ENCODE measurements at regions not wholly inside any gene's neighbourhood (a gene's known extent, or its start where the extent isn't known, plus 50 kb on each side); places are given as distances from the start of the nearest gene placed in this dataset.
"Not testable (repeated sequence)": the region's sequence is repeated elsewhere in the genome, so short reads cannot be mapped to it uniquely, and the experiment has no call there.

DNA sequence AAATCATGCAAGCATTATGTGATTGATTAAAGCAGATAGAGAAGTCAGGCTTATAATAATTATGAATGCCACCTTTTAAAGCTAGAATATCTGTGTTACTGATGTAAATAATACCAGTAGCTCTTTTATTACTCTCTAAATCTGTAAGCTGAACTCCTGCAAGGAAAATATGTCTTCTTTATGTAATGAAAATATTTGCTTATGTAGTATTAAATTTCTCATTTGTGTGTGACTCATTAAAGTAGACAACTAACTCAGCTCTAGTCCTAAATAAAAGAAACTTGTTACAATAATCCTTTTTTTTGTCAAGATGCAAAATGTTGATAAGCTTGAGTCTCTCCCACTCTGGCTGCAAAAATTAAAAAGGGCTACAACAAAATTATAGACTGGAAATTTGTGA is 137.7 kb upstream of the FAT1 start:
- Mint-ChIP-seq H3K27ac (no peak overlapping the region), H3K4me3 (no peak overlapping the region), H3K27me3 (no peaks in the 10 kb centered on the region), H3K36me3 (ENCODE audit: low read depth) (no peaks in the 10 kb centered on the region), H3K4me1 (ENCODE audit: low read depth) (no peaks in the 10 kb centered on the region), H3K9me3 (peaks cover 3% of the 10 kb centered on the region)
- ChIA-PET POLR2A (no interaction called here), CTCF (no interaction called here)
- Histone ChIP-seq H3K9me3 (ENCODE audit: control insufficient read depth in 1 of 2, insufficient read depth in 1 of 2, low read length in 2 of 2) (no peaks in the 10 kb centered on the region), H3K4me1 (ENCODE audit: insufficient read depth, low read length) (no peaks in the 10 kb centered on the region), H3K4me3 (ENCODE audit: low read length) (no peak overlapping the region), H3K36me3 (ENCODE audit: insufficient read depth, low read length) (no peaks in the 10 kb centered on the region), H3K27ac (ENCODE audit: low read depth in 1 of 2, low read length in 2 of 2) (no peak overlapping the region), H3K27me3 (ENCODE audit: control insufficient read depth in 1 of 2, insufficient read depth in 2 of 2, low read length in 2 of 2) (no peaks in the 10 kb centered on the region)
- DNase-seq (no peak), ATAC-seq (ENCODE audit: poor library complexity) (no peak)
- intact Hi-C loops (cut with DNase I, micrococcal nuclease): no loop called here
- TF ChIP-seq, protein P1, sequence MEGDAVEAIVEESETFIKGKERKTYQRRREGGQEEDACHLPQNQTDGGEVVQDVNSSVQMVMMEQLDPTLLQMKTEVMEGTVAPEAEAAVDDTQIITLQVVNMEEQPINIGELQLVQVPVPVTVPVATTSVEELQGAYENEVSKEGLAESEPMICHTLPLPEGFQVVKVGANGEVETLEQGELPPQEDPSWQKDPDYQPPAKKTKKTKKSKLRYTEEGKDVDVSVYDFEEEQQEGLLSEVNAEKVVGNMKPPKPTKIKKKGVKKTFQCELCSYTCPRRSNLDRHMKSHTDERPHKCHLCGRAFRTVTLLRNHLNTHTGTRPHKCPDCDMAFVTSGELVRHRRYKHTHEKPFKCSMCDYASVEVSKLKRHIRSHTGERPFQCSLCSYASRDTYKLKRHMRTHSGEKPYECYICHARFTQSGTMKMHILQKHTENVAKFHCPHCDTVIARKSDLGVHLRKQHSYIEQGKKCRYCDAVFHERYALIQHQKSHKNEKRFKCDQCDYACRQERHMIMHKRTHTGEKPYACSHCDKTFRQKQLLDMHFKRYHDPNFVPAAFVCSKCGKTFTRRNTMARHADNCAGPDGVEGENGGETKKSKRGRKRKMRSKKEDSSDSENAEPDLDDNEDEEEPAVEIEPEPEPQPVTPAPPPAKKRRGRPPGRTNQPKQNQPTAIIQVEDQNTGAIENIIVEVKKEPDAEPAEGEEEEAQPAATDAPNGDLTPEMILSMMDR (IDR thresholded peaks at IDR 0.05): no peak

DNA sequence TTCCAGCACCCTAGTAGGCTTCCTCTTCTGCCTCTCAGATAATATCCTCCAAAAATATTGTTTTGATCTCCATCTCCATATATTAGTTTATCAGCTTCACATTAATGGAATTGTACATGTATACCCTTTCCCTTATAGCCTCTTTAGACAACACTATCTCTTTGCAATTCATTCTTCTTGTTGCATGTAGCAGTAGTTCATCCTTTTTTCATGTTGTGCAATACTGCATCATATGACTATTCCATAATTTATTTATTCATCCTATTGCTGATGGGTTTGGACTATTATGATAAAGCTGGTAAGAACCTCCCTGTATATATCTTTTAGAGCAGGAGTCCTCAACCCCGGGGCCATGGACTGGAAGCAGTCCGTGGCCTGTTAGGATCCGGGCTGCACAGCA is 148.2 kb upstream of the FAT1 start:
- no peaks in the 10 kb centered on the region for H3K27me3 Mint-ChIP-seq
- H3K9me3 ChIP-seq (ENCODE audit: control insufficient read depth in 1 of 2, insufficient read depth in 1 of 2, low read length in 2 of 2): peaks cover 0 to 3% of the 10 kb centered on the region in 2 experiments
- no peak overlapping the region for H3K27ac Mint-ChIP-seq
- H3K4me1 ChIP-seq (ENCODE audit: insufficient read depth, low read length): no peaks in the 10 kb centered on the region
- ChIA-PET CTCF (no interaction called here), POLR2A (no interaction called here)
- no peak overlapping the region for H3K27ac ChIP-seq (ENCODE audit: low read depth in 1 of 2, low read length in 2 of 2)
- H3K9me3 Mint-ChIP-seq: peaks cover 11% of the 10 kb centered on the region
- TF ChIP-seq, protein P1 (IDR thresholded peaks at IDR 0.05): no peak
- intact Hi-C loops (cut with DNase I, micrococcal nuclease): no loop called here
- H3K36me3 ChIP-seq (ENCODE audit: insufficient read depth, low read length): no peaks in the 10 kb centered on the region
- H3K4me1 Mint-ChIP-seq (ENCODE audit: low read depth): no peaks in the 10 kb centered on the region
- no peaks in the 10 kb centered on the region for H3K27me3 ChIP-seq (ENCODE audit: control insufficient read depth in 1 of 2, insufficient read depth in 2 of 2, low read length in 2 of 2)
- no peak for DNase-seq
- ATAC-seq (ENCODE audit: poor library complexity): no peak
- no peak overlapping the region for H3K4me3 ChIP-seq (ENCODE audit: low read length)
- H3K4me3 Mint-ChIP-seq: no peak overlapping the region
- no peaks in the 10 kb centered on the region for H3K36me3 Mint-ChIP-seq (ENCODE audit: low read depth)

DNA sequence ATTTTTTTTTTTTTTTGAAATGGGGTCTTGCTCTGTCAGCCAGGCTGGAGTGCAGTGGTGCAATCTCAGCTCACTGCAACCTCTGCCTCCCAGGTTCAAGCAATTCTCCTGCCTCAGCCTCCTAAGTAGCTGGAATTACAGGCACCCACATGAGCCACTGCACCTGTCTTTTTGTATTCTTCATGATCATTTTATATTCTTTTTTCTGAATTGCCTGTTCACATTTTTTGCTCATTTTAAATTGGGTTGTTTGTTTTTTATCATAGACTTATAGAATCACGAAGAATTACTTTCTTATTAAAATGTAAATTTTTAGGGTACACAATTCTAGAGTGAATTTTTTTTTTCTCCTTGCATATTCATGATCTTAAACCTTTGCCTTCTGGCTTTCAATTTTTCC is 149.4 kb upstream of the FAT1 start:
- H3K27me3 Mint-ChIP-seq; H3K9me3 ChIP-seq (ENCODE audit: control insufficient read depth in 1 of 2, insufficient read depth in 1 of 2, low read length in 2 of 2); H3K36me3 Mint-ChIP-seq (ENCODE audit: low read depth); ATAC-seq (ENCODE audit: poor library complexity); CTCF ChIA-PET; intact Hi-C loops (cut with DNase I, micrococcal nuclease); H3K4me1 ChIP-seq (ENCODE audit: insufficient read depth, low read length); H3K4me1 Mint-ChIP-seq (ENCODE audit: low read depth); H3K9me3 Mint-ChIP-seq; H3K27me3 ChIP-seq (ENCODE audit: control insufficient read depth in 1 of 2, insufficient read depth in 2 of 2, low read length in 2 of 2); H3K4me3 Mint-ChIP-seq; H3K27ac ChIP-seq (ENCODE audit: low read depth in 1 of 2, low read length in 2 of 2); H3K36me3 ChIP-seq (ENCODE audit: insufficient read depth, low read length); DNase-seq; H3K4me3 ChIP-seq (ENCODE audit: low read length); H3K27ac Mint-ChIP-seq; POLR2A ChIA-PET: not testable (repeated sequence)

DNA sequence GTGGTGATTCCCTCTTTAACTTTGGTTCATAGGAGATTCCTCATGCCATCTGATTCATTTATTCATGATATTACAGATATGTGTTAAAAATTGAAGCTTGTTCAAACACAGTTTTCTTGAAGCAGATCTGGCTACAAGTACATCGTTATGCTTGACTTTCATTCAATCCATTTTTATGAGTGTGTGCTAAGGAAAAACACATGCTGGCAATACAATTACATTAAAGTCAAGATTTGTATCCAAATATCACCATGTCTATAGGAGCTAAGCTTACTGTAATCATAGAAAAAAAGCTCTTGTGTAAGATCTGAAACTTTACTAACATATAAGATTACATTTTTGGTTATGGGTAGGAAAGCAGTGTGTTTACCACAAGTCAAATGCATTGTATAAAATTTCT is 151.8 kb upstream of the FAT1 start:
- ATAC-seq (ENCODE audit: poor library complexity) (no peak), DNase-seq (no peak)
- no peaks in the 10 kb centered on the region for H3K36me3 ChIP-seq (ENCODE audit: insufficient read depth, low read length)
- Mint-ChIP-seq H3K4me1 (ENCODE audit: low read depth) (no peaks in the 10 kb centered on the region), H3K4me3 (no peak overlapping the region), H3K9me3 (peaks cover 6% of the 10 kb centered on the region), H3K27me3 (no peaks in the 10 kb centered on the region), H3K27ac (no peak overlapping the region), H3K36me3 (ENCODE audit: low read depth) (no peaks in the 10 kb centered on the region)
- ChIA-PET POLR2A (no interaction called here), CTCF (no interaction called here)
- H3K9me3 ChIP-seq (ENCODE audit: control insufficient read depth in 1 of 2, insufficient read depth in 1 of 2, low read length in 2 of 2): peaks cover 0 to 3% of the 10 kb centered on the region in 2 experiments
- H3K27me3 ChIP-seq (ENCODE audit: control insufficient read depth in 1 of 2, insufficient read depth in 2 of 2, low read length in 2 of 2): no peaks in the 10 kb centered on the region
- intact Hi-C loops (cut with DNase I, micrococcal nuclease): no loop called here
- TF ChIP-seq, protein P1 (IDR thresholded peaks at IDR 0.05): no peak
- H3K27ac ChIP-seq (ENCODE audit: low read depth in 1 of 2, low read length in 2 of 2): no peak overlapping the region
- H3K4me1 ChIP-seq (ENCODE audit: insufficient read depth, low read length): no peaks in the 10 kb centered on the region
- H3K4me3 ChIP-seq (ENCODE audit: low read length): no peak overlapping the region
